Left cardiac atrium (tissue), 4 donors: ENCODE measurements at regions not wholly inside any gene's neighbourhood (a gene's known extent, or its start where the extent isn't known, plus 50 kb on each side); places are given as distances from the start of the nearest gene placed in this dataset.
"Not testable (repeated sequence)": the region's sequence is repeated elsewhere in the genome, so short reads cannot be mapped to it uniquely, and the experiment has no call there.

Experiments used
- ATAC-seq, 2 donors: fragments of 200-7000 bp; cut with Tn5 transposase; one replicate each; pipeline ENCODE4 v1.9.1; 2020; ENCODE audit warnings: mild to moderate bottlenecking in 2 of 2, moderate library complexity in 2 of 2
- DNase-seq: peaks from one replicate; pipeline ENCODE4 v3.0.0-alpha.2; 2020
- intact Hi-C, 2 donors: fragments of 100-400 bp; cut with DNase I; formaldehyde crosslinking; loops; one replicate each; pipeline versions ENCODE4 v1.14.1 to v1.15.1; 2022 to 2023
- donor health status: DM: no; HTN: yes; CAD: no.
- donor health status: DM: no; HTN: yes; CAD: no; lungs with severe emphysema.
- donor health status: DM: yes; HTN: yes; CAD: no.
- donor health status: Dilated cardiomyopathy.

DNA sequence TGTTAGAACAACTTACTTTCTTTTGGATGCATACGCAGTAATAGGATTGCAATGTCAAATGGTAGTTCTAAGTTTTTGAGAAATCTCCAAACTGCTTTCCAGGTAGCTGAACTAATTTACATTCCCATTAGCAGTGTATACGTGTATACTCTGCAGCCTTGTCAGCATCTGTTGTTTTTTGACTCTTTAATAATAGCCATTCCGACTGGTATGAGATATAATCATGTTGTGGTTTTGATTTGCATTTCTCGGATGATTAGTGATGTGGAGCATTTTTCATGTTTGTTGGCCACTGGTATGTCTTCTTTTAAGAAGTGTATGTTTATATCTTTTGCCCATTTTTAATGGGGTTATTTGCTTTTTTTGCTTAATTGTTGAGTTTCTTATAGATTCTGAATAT lies 76.9 kb upstream of the HNRNPA1L2 start:
- ATAC-seq, intact Hi-C loops: not testable (repeated sequence)

GRCh38 chr13:52569904-52570602 lies 72.2 kb upstream of the HNRNPA1L2 start:
- DNase-seq, intact Hi-C loops: not testable (repeated sequence)
- peak; percentile 92 to 94 for ATAC-seq

More for the DNA sequence above, 76.9 kb upstream of the HNRNPA1L2 start:
- not testable (repeated sequence) for DNase-seq

- ATAC-seq, intact Hi-C loops, DNase-seq: not testable (repeated sequence)
Observed at GRCh38 chr13:52571163-52571562, 71.1 kb upstream of the HNRNPA1L2 start.

- ATAC-seq, DNase-seq, intact Hi-C loops: not testable (repeated sequence)
Observed at GRCh38 chr13:52582962-52583361, 59.3 kb upstream of the HNRNPA1L2 start.
